DND-41 (cell line): ENCODE measurements at regions not wholly inside any gene's neighbourhood (a gene's known extent, or its start where the extent isn't known, plus 50 kb on each side); places are given as distances from the start of the nearest gene placed in this dataset.

Experiments used
- CTCF ChIP-seq: IDR thresholded peaks from 2 replicates; pipeline ENCODE4 v1.5.1; 2012; ENCODE audit warnings: borderline replicate concordance, low read length, moderate library complexity, mild to moderate bottlenecking; ENCODE audit not compliant: poor library complexity, severe bottlenecking; ENCODE audit errors: extremely low read depth
- EZH2 ChIP-seq: IDR thresholded peaks from 3 replicates; pipeline ENCODE4 v1.6.1; 2012; ENCODE audit warnings: borderline replicate concordance, low read depth, mild to moderate bottlenecking, moderate library complexity, low read length, inconsistent platforms; ENCODE audit not compliant: severe bottlenecking

- TF ChIP-seq EZH2 (no peak), CTCF (no peak)
These were observed 160.2 kb downstream of the KLF12 start for GRCh38 chr13:73974051-73974450.
